HepG2 (cell line): ENCODE measurements at regions not wholly inside any gene's neighbourhood (a gene's known extent, or its start where the extent isn't known, plus 50 kb on each side); places are given as distances from the start of the nearest gene placed in this dataset.

Experiments
- ATF1 ChIP-seq: IDR thresholded peaks from 2 replicates; pipeline ENCODE4 v1.6.1; 2016; ENCODE audit warnings: mild to moderate bottlenecking, control low read depth
- EHMT2 ChIP-seq: fragments of 200-600 bp; sonication (generic); IDR thresholded peaks from 2 replicates; pipeline ENCODE4 v1.7.0; 2017; ENCODE audit warnings: antibody characterized with exemption, low read depth, low read length, borderline replicate concordance
- HINFP ChIP-seq: sonication (generic); formaldehyde crosslinking; IDR thresholded peaks from 2 replicates; pipeline ENCODE4 v1.4.0; 2020; ENCODE audit warnings: low read depth, mild to moderate bottlenecking, missing genetic modification reagents
- KDM5B ChIP-seq: sonication (generic); formaldehyde crosslinking; IDR thresholded peaks from 2 replicates; pipeline ENCODE4 v1.4.0; 2020; ENCODE audit warnings: missing genetic modification reagents, mild to moderate bottlenecking, borderline replicate concordance
- NFE2L1 ChIP-seq: sonication (generic); formaldehyde crosslinking; IDR thresholded peaks from 2 replicates; pipeline ENCODE4 v1.4.0; 2020; ENCODE audit warnings: missing genetic modification reagents, mild to moderate bottlenecking, borderline replicate concordance
- SMAD3 ChIP-seq: sonication (generic); formaldehyde crosslinking; IDR thresholded peaks from 2 replicates; pipeline ENCODE4 v1.4.0; 2020; ENCODE audit warnings: missing genetic modification reagents
- TCF7 ChIP-seq: sonication (generic); IDR thresholded peaks from 2 replicates; pipeline ENCODE4 v1.6.1; 2016; ENCODE audit warnings: antibody characterized with exemption, low read depth
- TOE1 ChIP-seq: sonication (generic); formaldehyde crosslinking; IDR thresholded peaks from 2 replicates; pipeline ENCODE4 v1.4.0; 2020; ENCODE audit warnings: mild to moderate bottlenecking, missing genetic modification reagents
- XBP1 ChIP-seq: sonication (generic); formaldehyde crosslinking; IDR thresholded peaks from 2 replicates; pipeline ENCODE4 v1.5.0; 2020; ENCODE audit warnings: missing genetic modification reagents
- ZNF549 ChIP-seq: sonication (generic); formaldehyde crosslinking; IDR thresholded peaks from 2 replicates; pipeline ENCODE4 v1.5.0; 2020; ENCODE audit warnings: missing genetic modification reagents

- TF ChIP-seq HINFP (CRISPR knock-in tag) (no peak), NFE2L1 (CRISPR knock-in tag) (no peak), ZNF549 (CRISPR knock-in tag) (no peak), TOE1 (no peak), XBP1 (CRISPR knock-in tag) (no peak), SMAD3 (CRISPR knock-in tag) (no peak), KDM5B (CRISPR knock-in tag) (no peak), ATF1 (no peak), TCF7 (no peak), EHMT2 (no peak)
Measured at GRCh38 chr18:1930291-1931270, 640.7 kb downstream of the METTL4 start.
